CD4-positive, alpha-beta T cell treated with Interleukin-15 for 1 hour (primary cell): ENCODE measurements at regions not wholly inside any gene's neighbourhood (a gene's known extent, or its start where the extent isn't known, plus 50 kb on each side); places are given as distances from the start of the nearest gene placed in this dataset.
A peak's percentile ranks its signal among the peaks of the same experiment; 100 is the strongest.

Source experiments
- DNase-seq: peaks from one replicate; pipeline ENCODE4 v3.0.0-alpha.2; 2020

- no peak for DNase-seq
Measured at GRCh38 chr2:173419506-173419905, 64.8 kb downstream of the CDCA7 start.

GRCh38 chr2:173424886-173425285 lies 70.2 kb downstream of the CDCA7 start:
- DNase-seq = no peak

- no peak for DNase-seq
Measured at GRCh38 chr2:173427887-173428668, 73.4 kb downstream of the CDCA7 start.

- no peak for DNase-seq
Measured at GRCh38 chr2:173431191-173431590, 76.5 kb downstream of the CDCA7 start.

- DNase-seq = no peak
Measured at GRCh38 chr2:173432049-173432754, 77.5 kb downstream of the CDCA7 start.

- DNase-seq = no peak
Measured at GRCh38 chr2:173434762-173435569, 80.3 kb downstream of the CDCA7 start.

GRCh38 chr2:173435574-173435973 lies 80.9 kb downstream of the CDCA7 start:
- no peak for DNase-seq

GRCh38 chr2:173436088-173436487 lies 81.4 kb downstream of the CDCA7 start:
- no peak for DNase-seq

- DNase-seq = no peak
Measured at GRCh38 chr2:173441222-173441621, 86.5 kb downstream of the CDCA7 start.

- DNase-seq = no peak
Measured at GRCh38 chr2:173442542-173442941, 87.9 kb downstream of the CDCA7 start.

GRCh38 chr2:173446722-173447121 lies 92.0 kb downstream of the CDCA7 start:
- DNase-seq = no peak

GRCh38 chr2:173448938-173449471 lies 94.3 kb downstream of the CDCA7 start:
- DNase-seq = peak; percentile 48

- no peak for DNase-seq
Measured at GRCh38 chr2:173451118-173451517, 96.4 kb downstream of the CDCA7 start.

- DNase-seq = no peak
Measured at GRCh38 chr2:173451941-173452340, 97.3 kb downstream of the CDCA7 start.

- DNase-seq = no peak
Measured at GRCh38 chr2:173452416-173452815, 97.7 kb downstream of the CDCA7 start.

- no peak for DNase-seq
Measured at GRCh38 chr2:173456960-173457359, 102.3 kb downstream of the CDCA7 start.

GRCh38 chr2:173457366-173457765 lies 102.7 kb downstream of the CDCA7 start:
- no peak for DNase-seq

GRCh38 chr2:173458991-173459780 lies 104.5 kb downstream of the CDCA7 start:
- DNase-seq = no peak

- no peak for DNase-seq
Measured at GRCh38 chr2:173462892-173463840, 108.5 kb downstream of the CDCA7 start.

GRCh38 chr2:173463846-173464245 lies 109.2 kb downstream of the CDCA7 start:
- no peak for DNase-seq

- no peak for DNase-seq
Measured at GRCh38 chr2:173467751-173468150, 113.1 kb downstream of the CDCA7 start.
